IMR-90 (cell line): ENCODE measurements at regions not wholly inside any gene's neighbourhood (a gene's known extent, or its start where the extent isn't known, plus 50 kb on each side); places are given as distances from the start of the nearest gene placed in this dataset.
A peak's percentile ranks its signal among the peaks of the same experiment; 100 is the strongest.

Source experiments
- ATAC-seq: fragments of 200-7000 bp; cut with Tn5 transposase; 2 replicates; pipeline ENCODE4 v1.9.1; 2020; ENCODE audit warnings: low read depth, mild to moderate bottlenecking, moderate library complexity
- BruUV-seq: library from RNA; stranded (reverse); fragments of 400-500 nt; replicated peaks from 2 replicates; lab custom pipeline; 2021; lab: Mats Ljungman, UMichigan
- CTCF ChIA-PET: fragments of 300-600 bp; formaldehyde crosslinking; extraction: SDS; loops from one replicate; lab custom pipeline; 2021; ENCODE audit warnings: antibody characterized with exemption; lab: Yijun Ruan, JAX
- POLR2A ChIA-PET: fragments of 300-600 bp; sonication (Branson Sonifier 250); formaldehyde crosslinking; loops from one replicate; lab custom pipeline; 2022; ENCODE audit warnings: antibody characterized with exemption; ENCODE audit not compliant: unreplicated experiment; lab: Charles Lee
- DNase-seq: peaks from one replicate; pipeline ENCODE4 v3.0.0; 2013
- H2AFZ ChIP-seq: replicated peaks from 2 replicates; pipeline ENCODE3; 2013; ENCODE audit warnings: low read length, mild to moderate bottlenecking; ENCODE audit not compliant: poor library complexity
- H2AK5ac ChIP-seq: 2 replicates; pipeline ENCODE4 v1.6.1; 2013; ENCODE audit warnings: low read depth, low read length, inconsistent platforms
- H2AK9ac ChIP-seq: replicated peaks from 2 replicates; pipeline ENCODE3; 2013; ENCODE audit warnings: mild to moderate bottlenecking, low read depth, low read length, moderate library complexity; ENCODE audit not compliant: poor library complexity
- H2BK120ac ChIP-seq: 2 replicates; pipeline ENCODE4 v1.6.1; 2013; ENCODE audit warnings: low read depth, low read length, inconsistent platforms
- H2BK15ac ChIP-seq: 3 replicates; pipeline ENCODE4 v1.6.1; 2013; ENCODE audit warnings: low read depth, low read length, inconsistent platforms
- H2BK20ac ChIP-seq: 2 replicates; pipeline ENCODE4 v1.6.1; 2013; ENCODE audit warnings: low read depth, mild to moderate bottlenecking, inconsistent platforms, low read length, moderate library complexity
- H2BK5ac ChIP-seq: 2 replicates; pipeline ENCODE4 v1.6.1; 2013; ENCODE audit warnings: mild to moderate bottlenecking, low read depth, low read length, inconsistent platforms; ENCODE audit not compliant: poor library complexity, severe bottlenecking
- H3K14ac ChIP-seq: replicated peaks from 2 replicates; pipeline ENCODE4 v1.6.1; 2013; ENCODE audit warnings: low read depth, low read length, inconsistent platforms
- H3K18ac ChIP-seq: 2 replicates; pipeline ENCODE4 v1.6.1; 2013; ENCODE audit warnings: low read depth, low read length, control low read depth
- H3K23ac ChIP-seq: 2 replicates; pipeline ENCODE4 v1.6.1; 2013; ENCODE audit warnings: low read depth, low read length, inconsistent platforms
- H3K27ac ChIP-seq: 2 replicates; pipeline ENCODE4 v1.5.1; 2013; ENCODE audit warnings: mild to moderate bottlenecking, control low read depth, low read length; ENCODE audit not compliant: insufficient read depth
- H3K27me3 ChIP-seq: 2 replicates; pipeline ENCODE4 v1.6.1; 2013; ENCODE audit warnings: low read length; ENCODE audit not compliant: control insufficient read depth, insufficient read depth
- H3K36me3 ChIP-seq: 2 replicates; pipeline ENCODE4 v1.6.1; 2013; ENCODE audit warnings: low read length, mixed read lengths; ENCODE audit not compliant: control insufficient read depth, insufficient read depth
- H3K4ac ChIP-seq: 2 replicates; pipeline ENCODE4 v1.6.1; 2013; ENCODE audit warnings: low read depth, low read length, inconsistent platforms
- H3K4me1 ChIP-seq: 2 replicates; pipeline ENCODE4 v1.6.1; 2013; ENCODE audit warnings: low read length, mixed read lengths; ENCODE audit not compliant: control insufficient read depth, insufficient read depth
- H3K4me2 ChIP-seq: 2 replicates; pipeline ENCODE4 v1.6.1; 2013; ENCODE audit warnings: low read depth, mild to moderate bottlenecking, control low read depth, low read length, moderate library complexity
- H3K4me3 ChIP-seq: 2 replicates; pipeline ENCODE4 v1.5.1; 2013; ENCODE audit warnings: low read depth, mild to moderate bottlenecking, control low read depth, low read length, moderate library complexity; ENCODE audit not compliant: insufficient read depth
- H3K56ac ChIP-seq: 2 replicates; pipeline ENCODE4 v1.6.1; 2013; ENCODE audit warnings: low read length, inconsistent platforms; ENCODE audit not compliant: insufficient read depth; ENCODE audit errors: extremely low read depth
- H3K79me1 ChIP-seq, 2 experiments: 2 replicates each; pipeline ENCODE4 v1.6.1; 2013; ENCODE audit warnings: low read length in 2 of 2, inconsistent platforms in 1 of 2, low read depth in 1 of 2
- H3K9ac ChIP-seq: 2 replicates; pipeline ENCODE4 v1.6.1; 2013; ENCODE audit warnings: low read depth, low read length, control low read depth
- H3K9me1 ChIP-seq: 2 replicates; pipeline ENCODE4 v1.6.1; 2013; ENCODE audit warnings: low read length, inconsistent platforms; ENCODE audit not compliant: insufficient read depth
- H3K9me3 ChIP-seq: 2 replicates; pipeline ENCODE4 v1.6.1; 2013; ENCODE audit warnings: low read length; ENCODE audit not compliant: control insufficient read depth, insufficient read depth
- H4K20me1 ChIP-seq: 2 replicates; pipeline ENCODE4 v1.6.1; 2013; ENCODE audit warnings: low read length, inconsistent platforms; ENCODE audit not compliant: insufficient read depth
- H4K5ac ChIP-seq: 2 replicates; pipeline ENCODE4 v1.6.1; 2013; ENCODE audit warnings: mild to moderate bottlenecking, low read depth, low read length, control low read depth
- H4K8ac ChIP-seq, 2 experiments: 2 replicates each; pipeline ENCODE4 v1.6.1; 2013; ENCODE audit warnings: low read depth in 2 of 2, low read length in 2 of 2, control low read depth in 1 of 2, inconsistent platforms in 1 of 2
- H4K91ac ChIP-seq: 2 replicates; pipeline ENCODE4 v1.6.1; 2013; ENCODE audit warnings: low read depth, low read length, inconsistent platforms; ENCODE audit not compliant: insufficient read depth
- MXI1 ChIP-seq: IDR thresholded peaks from 2 replicates; pipeline ENCODE4 v1.6.1; 2012; ENCODE audit warnings: low read depth, mild to moderate bottlenecking, low read length, moderate library complexity, borderline replicate concordance
- NFE2L2 ChIP-seq: fragments of 150-350 bp; IDR thresholded peaks from 2 replicates; pipeline ENCODE4 v1.6.1; 2016; ENCODE audit warnings: low read depth, mild to moderate bottlenecking, low read length
- RCOR1 ChIP-seq: IDR thresholded peaks from 2 replicates; pipeline ENCODE4 v1.6.1; 2012; ENCODE audit warnings: mild to moderate bottlenecking, low read length, improper control_type of control experiment; ENCODE audit not compliant: insufficient replicate concordance
- SMC3 ChIP-seq: fragments of 150-350 bp; IDR thresholded peaks from 2 replicates; pipeline ENCODE4 v1.6.1; 2016; ENCODE audit warnings: low read depth, mild to moderate bottlenecking, antibody characterized with exemption, low read length, moderate library complexity
- WGBS, 2 experiments: methylation state at CpG; one replicate each; pipeline versions ENCODE4 v1.1.5 to v1.1.7; 2013; ENCODE audit warnings: missing lambda C conversion rate in 2 of 2; ENCODE audit not compliant: insufficient read length in 1 of 2; ENCODE audit errors: extremely low coverage in 2 of 2; 5-methylcytosine and 5-hydroxymethylcytosine counted together
- dilution Hi-C: fragments of 300-500 bp; cut with HindIII; formaldehyde crosslinking; loops from one replicate; pipeline ENCODE4 v1.14.3; 2018; ENCODE audit warnings: low sequenced_read_pairs; ENCODE audit not compliant: unreplicated experiment
- in situ Hi-C: fragments of 300-500 bp; cut with MboI; formaldehyde crosslinking; loops from 3 replicates; pipeline ENCODE4 v1.14.3; 2019; ENCODE audit warnings: low sequenced_read_pairs, inconsistent platforms, mixed read lengths
- intact Hi-C: fragments of 100-400 bp; cut with micrococcal nuclease; formaldehyde crosslinking; loops from 2 replicates; pipeline ENCODE4 v1.10.0; 2022

GRCh38 chr21:35326677-35327076 is 277.6 kb upstream of the RUNX1 start:
- no peak overlapping the region for H3K18ac ChIP-seq
- H3K23ac ChIP-seq, result no peak overlapping the region
- peak; percentile 18 for DNase-seq
- H3K27me3 ChIP-seq, result no peaks in the 10 kb centered on the region
- dilution Hi-C loops, result no loop called here
- in situ Hi-C loops, result no loop called here
- H4K5ac ChIP-seq, result no peak overlapping the region
- H4K8ac ChIP-seq, result no peak overlapping the region
- no peak overlapping the region for H2AFZ ChIP-seq
- H3K36me3 ChIP-seq, result no peaks in the 10 kb centered on the region
- peaks cover 10% of the 10 kb centered on the region; the same call in 1 of the 2 replicates for H3K9me1 ChIP-seq
- H3K9me3 ChIP-seq, result no peaks in the 10 kb centered on the region
- 89% methylated on average over 2 of the region's 2 CpGs; no CpG with 5 or more reads in 1 of the 2 experiments for WGBS, 2 experiments
- H2BK5ac ChIP-seq, result no peak overlapping the region
- H3K4ac ChIP-seq, result no peak overlapping the region
- no peaks in the 10 kb centered on the region for H3K79me1 ChIP-seq
- H2AK9ac ChIP-seq, result no peak overlapping the region
- peaks cover 11% of the 10 kb centered on the region for H3K4me1 ChIP-seq
- no TSS peak for BruUV-seq
- no peak for TF ChIP-seq MXI1
- no peak for TF ChIP-seq NFE2L2
- no peak for TF ChIP-seq SMC3
- TF ChIP-seq RCOR1, result no peak
- no peak overlapping the region for H3K56ac ChIP-seq
- 0 out of 2 replicates have a peak overlapping the region, but pooled peaks have one; percentile 8 for H2BK120ac ChIP-seq
- no peak overlapping the region for H4K91ac ChIP-seq
- H2BK15ac ChIP-seq, result no peak overlapping the region
- no peaks in the 10 kb centered on the region for H4K20me1 ChIP-seq
- no peak overlapping the region for H3K14ac ChIP-seq
- H2AK5ac ChIP-seq, result no peak overlapping the region
- H3K9ac ChIP-seq, result no peak overlapping the region
- no peak overlapping the region for H3K4me2 ChIP-seq
- H2BK20ac ChIP-seq, result no peak overlapping the region
- intact Hi-C loops, result no loop called here
- no peak for ATAC-seq
- ChIA-PET POLR2A (no interaction called here), CTCF (interaction anchor here (1.4 kb wide), 1 partner anchor 11 kb away, joined by 3 read pairs; no protein-coding TSS in a partner anchor)
- H3K4me3 ChIP-seq, result no peak overlapping the region
- H3K27ac ChIP-seq, result no peak overlapping the region
